Hematopoietic multipotent progenitor cell treated with erythropoietin and hydrocortisone succinate and interleukin-3 and kit ligand, for 6 days (in vitro differentiated cells): ENCODE measurements at regions not wholly inside any gene's neighbourhood (a gene's known extent, or its start where the extent isn't known, plus 50 kb on each side); places are given as distances from the start of the nearest gene placed in this dataset.

Experiments used
- DNase-seq: peaks from one replicate; pipeline ENCODE4 v3.0.0-alpha.2; 2015

DNA sequence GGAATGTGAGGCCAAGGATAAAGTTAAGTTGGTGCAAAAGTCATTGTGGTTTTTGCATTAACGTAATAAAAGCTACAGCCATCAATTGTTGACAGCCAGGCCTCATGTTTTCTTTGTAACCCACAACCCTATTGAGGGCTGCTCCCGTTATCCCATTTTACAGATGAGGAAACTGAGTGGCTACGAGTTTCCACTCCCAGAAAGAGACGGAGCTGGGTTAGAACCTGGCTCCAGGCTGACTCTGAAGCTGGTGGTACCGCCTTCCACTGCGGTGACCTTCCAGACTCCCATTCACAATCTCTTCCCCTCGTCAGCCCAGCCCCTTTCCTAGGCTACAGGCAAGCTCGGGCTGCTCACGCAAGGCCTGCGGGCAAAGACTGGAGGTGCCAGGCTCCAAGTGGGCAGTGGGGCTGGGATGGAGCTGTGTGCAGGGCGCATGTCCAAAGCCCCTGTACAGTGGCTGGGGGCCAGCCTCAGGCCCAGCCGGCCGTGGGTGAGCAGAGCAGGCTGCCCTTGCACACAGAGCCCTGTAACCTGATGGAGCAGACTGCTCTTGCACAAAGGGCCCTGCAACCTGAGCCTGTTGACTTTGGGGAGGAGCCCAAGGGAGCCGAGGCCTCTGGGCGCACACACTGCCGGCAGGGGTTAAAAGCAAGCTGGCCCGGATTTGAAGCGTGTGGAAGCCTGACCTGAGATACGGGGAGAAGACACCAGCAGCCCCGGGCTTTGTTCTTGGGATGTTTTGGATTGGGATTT, 97.4 kb upstream of the TMPRSS2 start:
- DNase-seq, result no peak

GRCh38 chr21:41604583-41605041, 96.7 kb upstream of the TMPRSS2 start:
- DNase-seq, result no peak

GRCh38 chr21:41603476-41603875, 95.5 kb upstream of the TMPRSS2 start:
- no peak for DNase-seq

DNA sequence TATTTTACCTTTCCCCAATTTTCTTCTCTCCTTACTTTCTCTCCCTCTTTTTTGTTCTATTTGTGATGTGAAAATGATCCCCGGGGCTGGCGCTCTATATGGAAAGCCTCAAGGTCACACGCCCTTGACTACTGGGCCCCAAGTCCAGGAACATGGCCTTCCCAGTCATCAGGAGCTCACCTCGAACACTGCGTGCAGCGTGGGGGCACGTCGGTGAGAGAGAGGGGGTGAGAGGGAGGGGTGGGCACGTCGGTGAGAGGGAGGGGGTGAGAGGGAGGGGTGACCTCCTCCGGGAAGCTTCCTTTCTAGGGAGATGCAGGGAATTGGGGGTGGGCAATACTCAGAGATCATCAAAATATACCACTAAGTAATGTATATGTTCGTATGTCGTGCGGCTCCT, 94.6 kb upstream of the TMPRSS2 start:
- no peak for DNase-seq

GRCh38 chr21:41601573-41602368, 93.8 kb upstream of the TMPRSS2 start:
- no peak for DNase-seq

DNA sequence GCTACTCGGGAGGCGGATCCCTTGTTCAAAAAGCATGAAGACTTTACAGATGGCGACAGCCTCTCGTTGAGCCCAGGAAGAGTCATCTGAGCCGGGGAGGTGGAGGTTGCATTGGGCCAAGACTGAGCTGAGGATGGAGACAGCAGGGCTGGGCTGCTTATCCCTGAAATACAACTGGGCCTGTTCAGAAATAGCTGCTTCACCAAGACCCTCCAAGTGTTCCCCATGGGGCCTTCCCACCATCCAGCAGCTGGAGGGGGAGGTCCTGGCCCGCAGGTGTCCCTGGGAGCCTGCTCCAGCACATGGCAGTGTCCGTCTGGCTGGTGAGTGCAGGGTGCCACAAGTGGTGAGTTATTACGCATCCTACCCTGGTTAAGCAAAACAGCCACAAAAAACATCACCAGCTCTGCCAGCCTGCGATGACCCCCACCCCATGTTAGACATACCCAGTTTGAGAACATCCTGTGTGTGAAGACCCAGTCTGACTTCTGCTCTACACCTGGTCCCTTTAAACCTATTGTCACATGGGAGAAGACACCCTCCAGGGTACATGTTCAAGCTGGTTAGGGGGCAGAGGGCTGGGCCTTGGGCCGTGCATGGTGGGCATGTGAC, 93.1 kb upstream of the TMPRSS2 start:
- DNase-seq, result no peak

- DNase-seq, result no peak
Observed at GRCh38 chr21:41600556-41600955, 92.6 kb upstream of the TMPRSS2 start.

GRCh38 chr21:41600116-41600515, 92.2 kb upstream of the TMPRSS2 start:
- no peak for DNase-seq

DNA sequence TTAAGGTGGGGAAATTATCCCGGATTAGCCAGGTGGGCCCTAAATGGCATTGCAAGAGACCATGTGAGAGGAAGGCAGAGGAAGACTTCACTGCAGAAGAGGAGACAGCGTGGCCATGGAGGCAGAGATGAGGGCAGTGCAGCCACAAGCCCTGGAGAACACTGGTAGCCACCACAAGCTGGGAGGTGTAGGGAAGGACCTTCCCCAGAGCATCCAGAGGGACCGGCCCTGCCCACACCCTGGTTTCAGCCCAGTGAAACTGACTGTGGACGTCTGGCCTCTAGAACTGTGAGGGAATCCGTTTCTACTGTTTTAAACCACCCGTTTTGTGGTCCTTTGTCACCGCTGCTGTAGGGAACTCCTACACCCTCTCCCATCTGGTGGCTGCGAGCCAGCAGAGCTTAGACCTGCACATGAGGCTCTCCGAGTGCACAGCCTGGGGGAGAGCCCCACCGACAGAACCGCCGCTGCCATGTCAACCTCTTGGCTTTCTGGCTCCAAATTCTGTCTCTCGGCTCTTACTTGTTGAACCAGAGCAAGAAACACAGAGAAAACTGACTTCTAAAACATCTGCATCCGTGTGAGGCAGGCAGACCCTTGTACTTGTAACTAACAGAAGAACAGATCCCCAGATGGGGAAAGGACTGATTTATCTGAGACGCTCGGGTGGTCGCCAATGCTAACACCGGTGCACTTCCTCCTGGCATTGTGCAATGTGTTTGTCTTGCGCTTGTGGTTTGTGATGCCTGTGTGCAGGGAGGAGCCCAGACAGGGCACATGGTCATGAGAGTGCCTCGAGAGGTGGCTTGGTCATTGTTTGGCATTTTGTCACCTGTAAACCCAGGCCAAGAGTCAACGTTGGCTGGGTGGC, 90.8 kb upstream of the TMPRSS2 start:
- no peak for DNase-seq

- DNase-seq, result no peak
Observed at GRCh38 chr21:41597811-41598231, 89.9 kb upstream of the TMPRSS2 start.

GRCh38 chr21:41597227-41597626, 89.3 kb upstream of the TMPRSS2 start:
- DNase-seq, result no peak

DNA sequence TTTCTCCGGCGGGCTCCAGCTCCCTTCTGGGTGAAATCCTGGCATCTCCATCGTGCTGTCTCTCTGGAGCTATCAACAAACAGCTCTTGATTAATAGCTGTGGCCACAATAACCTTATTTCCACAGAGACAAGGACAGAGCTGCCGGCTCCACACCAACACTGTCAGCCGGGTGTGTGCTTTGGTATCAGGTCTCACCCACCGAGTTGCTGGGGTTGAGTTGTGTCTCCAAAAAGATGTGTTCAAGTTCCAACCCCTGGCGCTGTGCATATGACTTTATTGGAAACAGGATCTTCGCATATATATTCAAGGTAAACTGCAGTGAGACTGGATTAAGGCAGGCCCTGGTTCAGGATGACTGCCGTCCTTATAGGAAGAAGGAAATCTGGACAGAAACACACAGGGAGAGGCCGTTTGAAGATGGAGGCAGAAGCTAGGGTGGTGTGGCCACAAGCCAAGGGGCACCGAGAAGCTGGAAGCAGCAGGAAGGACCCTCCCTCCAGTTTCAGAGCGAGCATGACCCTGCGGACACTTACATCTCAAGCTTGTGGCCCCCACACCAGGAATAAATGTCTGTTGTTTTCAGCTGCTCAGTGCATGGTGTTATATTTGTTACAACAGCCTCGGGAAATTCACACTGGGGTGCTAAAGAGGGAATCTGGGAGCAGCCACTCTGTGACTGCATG, 88.4 kb upstream of the TMPRSS2 start:
- DNase-seq, result no peak

GRCh38 chr21:41594268-41594667, 86.3 kb upstream of the TMPRSS2 start:
- no peak for DNase-seq

GRCh38 chr21:41593760-41594138, 85.8 kb upstream of the TMPRSS2 start:
- DNase-seq, result no peak

DNA sequence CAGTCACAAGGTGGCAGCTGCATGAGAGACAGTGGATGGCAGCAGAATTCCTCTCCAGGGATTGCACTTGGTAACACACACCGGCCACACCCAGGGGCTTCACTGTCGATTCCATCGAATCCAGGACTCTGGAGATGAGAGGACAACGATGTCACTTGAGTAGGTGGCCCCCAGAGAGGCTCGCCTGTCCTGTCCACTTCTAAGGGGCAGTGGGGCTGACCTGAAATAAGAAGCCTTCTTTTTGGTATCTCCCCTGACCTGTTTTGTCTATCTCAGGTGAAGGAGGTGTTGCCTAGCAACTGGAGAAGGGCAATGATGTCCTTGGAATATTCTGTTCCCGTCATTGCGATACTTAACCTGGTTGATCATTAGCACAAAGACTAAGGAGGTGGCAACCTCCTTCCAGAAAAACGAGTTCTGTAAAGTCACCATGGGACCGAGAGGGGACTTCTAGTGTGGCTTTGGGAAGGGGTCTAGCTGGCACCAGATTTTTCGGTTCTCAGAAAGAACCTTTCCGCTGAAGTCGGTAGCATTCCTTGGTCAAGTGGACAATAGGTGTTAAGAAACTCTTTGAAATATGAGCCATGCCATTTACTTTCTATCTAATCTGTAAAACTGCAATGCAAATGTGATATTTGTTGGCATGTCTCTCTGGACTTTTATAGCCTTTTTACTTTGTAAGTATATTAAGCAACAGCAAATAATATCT, 85.2 kb upstream of the TMPRSS2 start:
- no peak for DNase-seq

- DNase-seq, result no peak
Observed at GRCh38 chr21:41589620-41590175, 81.7 kb upstream of the TMPRSS2 start.

DNA sequence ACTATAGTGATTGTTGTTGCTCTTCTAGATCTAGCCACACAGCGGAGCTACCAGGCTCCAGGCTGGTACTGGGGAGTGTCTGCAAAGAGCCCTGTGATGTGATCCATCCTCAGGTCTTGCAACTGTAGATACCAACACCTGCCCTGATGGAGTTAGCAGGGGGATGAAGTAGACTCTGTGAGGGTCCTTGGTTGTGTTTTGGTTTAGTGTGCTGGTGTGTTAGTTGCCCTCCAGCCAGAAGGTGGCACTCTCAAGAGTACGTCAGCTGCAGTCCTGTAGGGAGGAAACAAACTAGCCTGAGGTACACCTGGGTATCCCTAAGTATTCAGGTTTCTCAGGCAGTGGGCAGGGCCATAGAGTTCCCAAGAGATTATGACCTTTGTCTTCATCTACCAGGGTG, 81.2 kb upstream of the TMPRSS2 start:
- no peak for DNase-seq

GRCh38 chr21:41585199-41585994, 77.4 kb upstream of the TMPRSS2 start:
- DNase-seq, result no peak

GRCh38 chr21:41584603-41585176, 76.7 kb upstream of the TMPRSS2 start:
- DNase-seq, result no peak

DNA sequence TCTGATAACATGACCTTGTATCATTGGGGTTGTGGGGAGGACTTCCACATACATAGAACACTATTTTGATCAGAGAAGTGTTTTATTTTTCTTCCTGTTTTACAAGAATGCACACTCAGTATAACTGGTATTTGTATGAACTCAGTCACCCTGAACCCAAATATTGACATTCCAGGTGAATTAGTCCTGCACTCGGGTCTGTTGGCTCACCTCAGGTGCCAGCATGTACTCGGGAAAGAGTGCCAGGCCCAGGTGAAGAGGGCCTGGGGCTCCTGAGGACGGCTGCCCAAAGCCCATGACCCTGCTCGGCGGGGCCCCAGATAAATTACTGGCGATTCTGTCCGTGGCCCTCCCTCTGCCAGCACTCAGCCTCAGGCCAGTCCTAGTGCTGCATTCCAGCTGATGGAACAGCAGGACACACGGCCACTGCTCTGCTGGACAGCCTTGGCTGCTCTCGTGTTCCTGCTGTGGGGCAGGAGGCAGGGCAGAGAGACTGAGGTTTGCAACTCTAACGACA, 75.4 kb upstream of the TMPRSS2 start:
- no peak for DNase-seq
